SK-N-SH (cell line): ENCODE measurements at regions not wholly inside any gene's neighbourhood (a gene's known extent, or its start where the extent isn't known, plus 50 kb on each side); places are given as distances from the start of the nearest gene placed in this dataset.

ENCODE experiments used
- CTCF ChIA-PET: fragments of 300-600, 350-600 bp; formaldehyde crosslinking; extraction: SDS; loops from one replicate; lab custom pipeline; 2021; lab: Yijun Ruan, JAX
- POLR2A ChIA-PET: fragments of 350-600 bp; sonication (Branson Sonifier 250); formaldehyde crosslinking; extraction: SDS; loops from one replicate; lab custom pipeline; 2020; ENCODE audit warnings: antibody characterized with exemption, inconsistent platforms; lab: Yijun Ruan, JAX
- DNase-seq: peaks from one replicate; pipeline ENCODE4 v3.0.0; 2012
- H2AFZ ChIP-seq: fragments of 200-600 bp; sonication (generic); 2 replicates; pipeline ENCODE4 v1.8.1; 2016; ENCODE audit warnings: antibody characterized with exemption, mild to moderate bottlenecking, low read depth
- H3F3A ChIP-seq: fragments of 200-600 bp; sonication (generic); replicated peaks from 2 replicates; pipeline ENCODE3; 2016; ENCODE audit warnings: antibody characterized with exemption, mild to moderate bottlenecking; ENCODE audit not compliant: insufficient read depth
- H3K27ac ChIP-seq, 2 experiments: fragments of 200-500 bp in 1 of 2; fragments of 200-600 bp in 1 of 2; sonication (Bioruptor generic) in 1 of 2; sonication (generic), shearing (Covaris generic) in 1 of 2; 2 replicates each; pipeline versions ENCODE4 v1.5.1 to v1.6.1; 2014 to 2016; ENCODE audit warnings: low read depth in 2 of 2, inconsistent platforms in 1 of 2, low read length in 1 of 2, mild to moderate bottlenecking in 1 of 2, mixed read lengths in 1 of 2
- H3K27me3 ChIP-seq: fragments of 200-600 bp; sonication (generic), shearing (Covaris generic); 2 replicates; pipeline ENCODE4 v1.6.1; 2016; ENCODE audit warnings: mixed run types; ENCODE audit not compliant: insufficient read depth
- H3K36me3 ChIP-seq, 2 experiments: fragments of 200-500 bp in 1 of 2; fragments of 200-600 bp in 1 of 2; sonication (Bioruptor generic) in 1 of 2; sonication (generic) in 1 of 2; replicated peaks in 1 of 2; 2 replicates each; pipeline versions ENCODE3 to v1.5.1; 2014 to 2016; ENCODE audit warnings: low read length in 1 of 2, mild to moderate bottlenecking in 1 of 2; ENCODE audit not compliant: insufficient read depth in 2 of 2, control insufficient read depth in 1 of 2
- H3K4me1 ChIP-seq, 2 experiments: fragments of 200-500 bp in 1 of 2; fragments of 200-600 bp in 1 of 2; sonication (Bioruptor generic) in 1 of 2; sonication (generic), shearing (Covaris generic) in 1 of 2; 2 replicates each; pipeline versions ENCODE4 v1.5.1 to v1.6.1; 2014 to 2016; ENCODE audit warnings: low read depth in 1 of 2, low read length in 1 of 2, mixed run types in 1 of 2; ENCODE audit not compliant: insufficient read depth in 2 of 2, control insufficient read depth in 1 of 2
- H3K4me2 ChIP-seq: fragments of 200-600 bp; sonication (generic), shearing (Covaris generic); 2 replicates; pipeline ENCODE4 v1.6.1; 2017; ENCODE audit warnings: mixed run types
- H3K4me3 ChIP-seq, 2 experiments: fragments of 200-500 bp in 1 of 2; fragments of 200-600 bp in 1 of 2; sonication (Bioruptor generic) in 1 of 2; sonication (generic), shearing (Covaris generic) in 1 of 2; 2 replicates each; pipeline versions ENCODE4 v1.5.1 to v1.8.1; 2014 to 2016; ENCODE audit warnings: low read depth in 2 of 2, inconsistent platforms in 1 of 2, low read length in 1 of 2, mild to moderate bottlenecking in 1 of 2, mixed read lengths in 1 of 2, moderate library complexity in 1 of 2
- H3K79me2 ChIP-seq: fragments of 200-600 bp; sonication (generic); 2 replicates; pipeline ENCODE4 v1.8.1; 2017; ENCODE audit warnings: mild to moderate bottlenecking; ENCODE audit not compliant: insufficient read depth
- H3K9ac ChIP-seq: fragments of 200-600 bp; sonication (generic); 2 replicates; pipeline ENCODE4 v1.6.1; 2017; ENCODE audit warnings: mixed run types
- H3K9me2 ChIP-seq: fragments of 200-600 bp; sonication (generic); 2 replicates; pipeline ENCODE4 v1.6.1; 2017; ENCODE audit warnings: mixed run types
- H3K9me3 ChIP-seq: fragments of 200-600 bp; sonication (generic); 2 replicates; pipeline ENCODE4 v1.6.1; 2017; ENCODE audit warnings: mixed run types, mild to moderate bottlenecking, moderate library complexity
- H4K20me1 ChIP-seq: fragments of 200-600 bp; sonication (generic); 2 replicates; pipeline ENCODE4 v1.6.1; 2017; ENCODE audit warnings: mild to moderate bottlenecking, mixed run types; ENCODE audit not compliant: insufficient read depth
- CHD2 ChIP-seq: fragments of 150-350 bp; IDR thresholded peaks from 2 replicates; pipeline ENCODE4 v1.6.1; 2018; ENCODE audit warnings: low read length; ENCODE audit not compliant: partially characterized antibody
- EZH2phosphoT487 ChIP-seq: fragments of 200-600 bp; sonication (generic); IDR thresholded peaks from 2 replicates; pipeline ENCODE4 v1.6.1; 2017; ENCODE audit warnings: low read depth, mixed run types, mild to moderate bottlenecking, antibody characterized with exemption, moderate library complexity, borderline replicate concordance
- FOSL2 ChIP-seq: IDR thresholded peaks from 2 replicates; pipeline ENCODE4 v1.4.0; 2012; ENCODE audit warnings: low read depth, mild to moderate bottlenecking, moderate library complexity, borderline replicate concordance
- FOXJ3 ChIP-seq: sonication (generic); formaldehyde crosslinking; IDR thresholded peaks from 2 replicates; pipeline ENCODE4 v1.5.1; 2020; ENCODE audit warnings: mild to moderate bottlenecking, missing genetic modification reagents
- GABPA ChIP-seq: IDR thresholded peaks from 2 replicates; pipeline ENCODE4 v1.4.0; 2012; ENCODE audit warnings: low read depth, mild to moderate bottlenecking
- MXI1 ChIP-seq: IDR thresholded peaks from 2 replicates; pipeline ENCODE4 v1.6.1; 2012; ENCODE audit warnings: mild to moderate bottlenecking, low read depth, low read length, improper control_type of control experiment
- NFIC ChIP-seq: IDR thresholded peaks from 2 replicates; pipeline ENCODE4 v1.4.0; 2012; ENCODE audit warnings: borderline replicate concordance
- NRF1 ChIP-seq: IDR thresholded peaks from 2 replicates; pipeline ENCODE4 v1.6.1; 2012; ENCODE audit warnings: low read depth, mild to moderate bottlenecking, low read length
- RAD21 ChIP-seq: IDR thresholded peaks from 2 replicates; pipeline ENCODE4 v1.6.1; 2012; ENCODE audit warnings: mild to moderate bottlenecking, low read length
- RCOR1 ChIP-seq: fragments of 150-350 bp; IDR thresholded peaks from 2 replicates; pipeline ENCODE4 v1.6.1; 2017; ENCODE audit warnings: antibody characterized with exemption, low read length
- RFX5 ChIP-seq: IDR thresholded peaks from 2 replicates; pipeline ENCODE4 v1.6.1; 2012; ENCODE audit warnings: mild to moderate bottlenecking, improper control_type of control experiment, low read length
- RXRA ChIP-seq: IDR thresholded peaks from 2 replicates; pipeline ENCODE4 v1.4.0; 2012; ENCODE audit warnings: low read depth, mild to moderate bottlenecking, borderline replicate concordance
- SIN3A ChIP-seq: IDR thresholded peaks from 2 replicates; pipeline ENCODE4 v1.6.1; 2012; ENCODE audit warnings: low read depth, mild to moderate bottlenecking, low read length, moderate library complexity, borderline replicate concordance
- SMC3 ChIP-seq: IDR thresholded peaks from 2 replicates; pipeline ENCODE4 v1.6.1; 2012; ENCODE audit warnings: low read depth, low read length, improper control_type of control experiment
- TEAD4 ChIP-seq: IDR thresholded peaks from 2 replicates; pipeline ENCODE4 v1.4.0; 2012; ENCODE audit warnings: mild to moderate bottlenecking, borderline replicate concordance; ENCODE audit not compliant: insufficient read depth
- WGBS: methylation state at CpG from one replicate; pipeline ENCODE4 v1.1.6; 2017; ENCODE audit warnings: low lambda C conversion rate; 5-methylcytosine and 5-hydroxymethylcytosine counted together
- TF ChIP-seq, protein P1 (sequence below): fragments of 200-600 bp; sonication (generic); IDR thresholded peaks from 2 replicates; pipeline ENCODE4 v1.6.1; 2017; ENCODE audit warnings: antibody characterized with exemption, mild to moderate bottlenecking, moderate library complexity
- TF ChIP-seq, protein P2 (sequence below): fragments of 150-350 bp; IDR thresholded peaks from 2 replicates; pipeline ENCODE4 v1.6.1; 2017; ENCODE audit warnings: antibody characterized with exemption, low read length, low read depth, borderline replicate concordance
- TF ChIP-seq, protein P3 (sequence below): fragments of 150-350 bp; IDR thresholded peaks from 2 replicates; pipeline ENCODE4 v1.6.1; 2016; ENCODE audit warnings: mild to moderate bottlenecking, low read depth, low read length
- TF ChIP-seq, protein P4 (sequence below): IDR thresholded peaks from 2 replicates; pipeline ENCODE4; 2012

DNA sequence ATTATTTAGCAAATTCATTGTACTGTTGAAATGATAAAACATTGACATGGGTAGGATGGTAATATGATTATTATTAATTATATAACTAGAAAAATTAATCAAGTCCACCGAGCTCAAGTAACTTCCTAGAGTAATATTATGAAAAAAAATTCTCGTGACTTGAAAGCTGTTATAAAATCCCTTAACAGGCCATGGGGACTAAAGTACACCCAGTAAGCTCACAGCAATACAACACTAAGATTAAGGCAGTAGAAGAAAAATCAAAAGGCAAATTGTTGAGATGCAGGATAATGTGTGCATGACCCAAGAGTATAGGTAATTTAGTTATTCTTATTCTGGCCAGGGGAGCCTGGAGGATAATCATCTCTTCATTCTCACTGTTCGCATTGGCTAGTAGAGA is 162.6 kb upstream of the LRIG3 start (continued):
- TF ChIP-seq FOSL2 (no peak), SMC3 (no peak), TEAD4 (no peak), RXRA (no peak), MXI1 (no peak)

DNA sequence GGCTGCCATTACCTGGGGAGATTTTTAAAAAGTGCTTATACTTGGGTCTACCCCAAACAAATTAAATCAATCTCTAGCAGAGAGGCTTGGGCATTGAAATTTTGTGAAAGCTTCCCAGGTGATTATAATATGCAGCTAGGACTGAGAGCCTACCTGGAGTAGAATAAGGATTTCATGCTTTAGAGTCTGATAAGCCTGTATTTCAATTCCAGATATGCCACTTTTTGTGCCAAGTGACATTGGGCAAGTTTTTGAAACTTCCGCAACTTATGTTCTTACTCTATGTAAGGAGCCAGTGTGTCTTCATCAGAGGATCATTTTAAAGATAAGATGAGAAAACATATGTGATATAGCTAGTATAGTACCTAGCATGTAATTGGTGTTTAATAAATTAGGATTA is 159.8 kb upstream of the LRIG3 start:
- Histone ChIP-seq H3K9ac (no peak overlapping the region), H3K27ac (no peak overlapping the region), H3F3A (no peaks in the 10 kb centered on the region), H3K4me1 (peaks cover 5 to 14% of the 10 kb centered on the region in 2 experiments; a peak in 3 of 4 replicates), H3K27me3 (no peaks in the 10 kb centered on the region; the same call in 1 of the 2 replicates), H3K4me3 (no peak overlapping the region), H4K20me1 (no peaks in the 10 kb centered on the region), H2AFZ (no peak overlapping the region), H3K4me2 (no peak overlapping the region), H3K9me3 (no peaks in the 10 kb centered on the region), H3K36me3 (no peaks in the 10 kb centered on the region), H3K79me2 (no peaks in the 10 kb centered on the region), H3K9me2 (no peaks in the 10 kb centered on the region)
- WGBS: 82% methylated on average over 1 of the region's 1 CpG
- TF ChIP-seq RAD21: no peak
- TF ChIP-seq FOXJ3 (CRISPR knock-in tag): no peak
- TF ChIP-seq, protein P1, sequence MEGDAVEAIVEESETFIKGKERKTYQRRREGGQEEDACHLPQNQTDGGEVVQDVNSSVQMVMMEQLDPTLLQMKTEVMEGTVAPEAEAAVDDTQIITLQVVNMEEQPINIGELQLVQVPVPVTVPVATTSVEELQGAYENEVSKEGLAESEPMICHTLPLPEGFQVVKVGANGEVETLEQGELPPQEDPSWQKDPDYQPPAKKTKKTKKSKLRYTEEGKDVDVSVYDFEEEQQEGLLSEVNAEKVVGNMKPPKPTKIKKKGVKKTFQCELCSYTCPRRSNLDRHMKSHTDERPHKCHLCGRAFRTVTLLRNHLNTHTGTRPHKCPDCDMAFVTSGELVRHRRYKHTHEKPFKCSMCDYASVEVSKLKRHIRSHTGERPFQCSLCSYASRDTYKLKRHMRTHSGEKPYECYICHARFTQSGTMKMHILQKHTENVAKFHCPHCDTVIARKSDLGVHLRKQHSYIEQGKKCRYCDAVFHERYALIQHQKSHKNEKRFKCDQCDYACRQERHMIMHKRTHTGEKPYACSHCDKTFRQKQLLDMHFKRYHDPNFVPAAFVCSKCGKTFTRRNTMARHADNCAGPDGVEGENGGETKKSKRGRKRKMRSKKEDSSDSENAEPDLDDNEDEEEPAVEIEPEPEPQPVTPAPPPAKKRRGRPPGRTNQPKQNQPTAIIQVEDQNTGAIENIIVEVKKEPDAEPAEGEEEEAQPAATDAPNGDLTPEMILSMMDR: no peak
- no peak for TF ChIP-seq SIN3A
- TF ChIP-seq GABPA: no peak
- TF ChIP-seq RCOR1: no peak
- TF ChIP-seq, protein P2, sequence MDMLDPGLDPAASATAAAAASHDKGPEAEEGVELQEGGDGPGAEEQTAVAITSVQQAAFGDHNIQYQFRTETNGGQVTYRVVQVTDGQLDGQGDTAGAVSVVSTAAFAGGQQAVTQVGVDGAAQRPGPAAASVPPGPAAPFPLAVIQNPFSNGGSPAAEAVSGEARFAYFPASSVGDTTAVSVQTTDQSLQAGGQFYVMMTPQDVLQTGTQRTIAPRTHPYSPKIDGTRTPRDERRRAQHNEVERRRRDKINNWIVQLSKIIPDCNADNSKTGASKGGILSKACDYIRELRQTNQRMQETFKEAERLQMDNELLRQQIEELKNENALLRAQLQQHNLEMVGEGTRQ: no peak
- TF ChIP-seq EZH2phosphoT487: no peak
- TF ChIP-seq CHD2: no peak
- CTCF ChIA-PET: no interaction called here
- POLR2A ChIA-PET: no interaction called here
- no peak for DNase-seq

DNA sequence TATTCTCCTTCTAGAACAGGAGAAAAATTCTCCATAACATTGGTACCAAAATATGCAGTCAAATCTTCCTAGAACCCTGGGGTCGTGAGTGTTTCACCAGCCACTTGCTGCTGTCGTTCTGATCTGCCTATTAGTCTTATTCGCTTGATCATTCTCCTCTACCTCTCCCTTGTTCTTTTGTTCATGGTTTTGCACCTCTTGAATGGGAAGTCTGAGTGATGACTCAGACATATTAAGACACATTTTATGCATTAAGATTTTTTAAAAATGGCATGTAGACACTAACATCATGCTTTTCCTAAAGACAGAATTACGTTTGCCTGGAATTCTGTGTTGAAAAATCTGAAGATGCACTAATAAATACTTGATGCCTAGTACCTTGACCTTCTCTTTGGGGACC is 159.2 kb upstream of the LRIG3 start:
- H3K4me2 ChIP-seq: no peak overlapping the region
- H2AFZ ChIP-seq: no peak overlapping the region
- H3K27ac ChIP-seq: no peak overlapping the region
- no peaks in the 10 kb centered on the region for H3F3A ChIP-seq
- DNase-seq: no peak
- no peaks in the 10 kb centered on the region; the same call in 1 of the 2 replicates for H3K27me3 ChIP-seq
- H3K79me2 ChIP-seq: no peaks in the 10 kb centered on the region
- H3K4me3 ChIP-seq: no peak overlapping the region
- H4K20me1 ChIP-seq: no peaks in the 10 kb centered on the region
- H3K36me3 ChIP-seq: no peaks in the 10 kb centered on the region
- H3K9me2 ChIP-seq: no peaks in the 10 kb centered on the region
- no peaks in the 10 kb centered on the region for H3K9me3 ChIP-seq
- POLR2A ChIA-PET: no interaction called here
- peaks cover 0 to 8% of the 10 kb centered on the region in 2 experiments; a peak in 3 of 4 replicates for H3K4me1 ChIP-seq
- H3K9ac ChIP-seq: no peak overlapping the region
- 60% methylated on average over 4 of the region's 4 CpGs for WGBS
- CTCF ChIA-PET: no interaction called here
- TF ChIP-seq NFIC (no peak), RFX5 (no peak), EZH2phosphoT487 (no peak), MXI1 (no peak), CHD2 (no peak), NRF1 (no peak), FOXJ3 (CRISPR knock-in tag) (no peak), SIN3A (no peak), TEAD4 (no peak)
- TF ChIP-seq, protein P3, sequence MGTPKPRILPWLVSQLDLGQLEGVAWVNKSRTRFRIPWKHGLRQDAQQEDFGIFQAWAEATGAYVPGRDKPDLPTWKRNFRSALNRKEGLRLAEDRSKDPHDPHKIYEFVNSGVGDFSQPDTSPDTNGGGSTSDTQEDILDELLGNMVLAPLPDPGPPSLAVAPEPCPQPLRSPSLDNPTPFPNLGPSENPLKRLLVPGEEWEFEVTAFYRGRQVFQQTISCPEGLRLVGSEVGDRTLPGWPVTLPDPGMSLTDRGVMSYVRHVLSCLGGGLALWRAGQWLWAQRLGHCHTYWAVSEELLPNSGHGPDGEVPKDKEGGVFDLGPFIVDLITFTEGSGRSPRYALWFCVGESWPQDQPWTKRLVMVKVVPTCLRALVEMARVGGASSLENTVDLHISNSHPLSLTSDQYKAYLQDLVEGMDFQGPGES: no peak
- TF ChIP-seq, protein P1: no peak
- TF ChIP-seq, protein P4, sequence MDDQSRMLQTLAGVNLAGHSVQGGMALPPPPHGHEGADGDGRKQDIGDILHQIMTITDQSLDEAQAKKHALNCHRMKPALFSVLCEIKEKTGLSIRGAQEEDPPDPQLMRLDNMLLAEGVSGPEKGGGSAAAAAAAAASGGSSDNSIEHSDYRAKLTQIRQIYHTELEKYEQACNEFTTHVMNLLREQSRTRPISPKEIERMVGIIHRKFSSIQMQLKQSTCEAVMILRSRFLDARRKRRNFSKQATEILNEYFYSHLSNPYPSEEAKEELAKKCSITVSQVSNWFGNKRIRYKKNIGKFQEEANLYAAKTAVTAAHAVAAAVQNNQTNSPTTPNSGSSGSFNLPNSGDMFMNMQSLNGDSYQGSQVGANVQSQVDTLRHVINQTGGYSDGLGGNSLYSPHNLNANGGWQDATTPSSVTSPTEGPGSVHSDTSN: no peak
